ENCODE measurements at regions not wholly inside any gene's neighbourhood (a gene's known extent, or its start where the extent isn't known, plus 50 kb on each side); places are given as distances from the start of the nearest gene placed in this dataset.

DNA sequence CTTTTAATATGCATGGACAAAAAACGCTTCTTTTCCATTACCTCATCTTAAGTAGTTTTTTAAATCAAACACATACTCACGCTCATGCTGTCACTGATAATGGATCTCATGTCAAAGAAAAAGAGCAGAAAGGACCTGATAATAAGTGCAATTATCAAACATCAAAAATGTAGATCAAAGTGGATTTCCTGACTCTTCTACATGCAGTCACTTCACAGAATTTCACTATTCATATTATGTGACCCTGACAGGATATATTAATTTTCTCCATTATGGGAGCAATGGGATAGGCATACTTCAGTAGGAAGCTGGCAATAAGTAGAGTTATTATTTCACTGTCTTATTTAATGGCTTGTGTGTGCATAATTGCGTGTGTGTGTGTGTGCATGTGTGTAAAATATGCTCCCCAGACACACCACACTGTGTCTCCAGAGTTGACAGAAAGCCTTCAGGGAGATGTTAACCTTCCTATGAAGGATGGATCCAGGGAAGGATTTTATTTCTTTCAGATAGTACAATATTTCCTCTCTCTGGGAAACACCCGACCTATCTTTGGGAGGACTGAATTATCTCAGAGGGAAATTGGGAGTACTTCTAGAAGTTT lies 445.2 kb downstream of the SH2D1A start:
- no peak overlapping the region for H3K4me2 ChIP-seq (ENCODE audit: insufficient read depth in 1 of 2, low read depth in 2 of 2, low read length in 2 of 2)
- H2BK5ac ChIP-seq (ENCODE audit: low read depth, low read length) = no peak overlapping the region
- H3K56ac ChIP-seq (replicated peaks; ENCODE audit: insufficient read length, low read depth, low read length) = no peak overlapping the region
- H3K79me1 ChIP-seq (ENCODE audit: low read depth, low read length) = no peaks in the 10 kb centered on the region
- no peak overlapping the region for H3K9ac ChIP-seq (replicated peaks in 1 of 4; ENCODE audit: extremely low read depth in 1 of 4, low read depth in 3 of 4, low read length in 3 of 4)
- H2AK5ac ChIP-seq (ENCODE audit: low read depth, low read length) = no peak overlapping the region
- H3K23ac ChIP-seq (ENCODE audit: insufficient read length) = no peak overlapping the region
- no peak for DNase-seq (ENCODE audit: low read depth in 1 of 2, low spot score in 2 of 2)
- H4K91ac ChIP-seq (replicated peaks; ENCODE audit: insufficient read length, low read length) = no peak overlapping the region
- H2AFZ ChIP-seq (ENCODE audit: low read length) = no peak overlapping the region
- 0 out of 4 replicates have a peak, but pooled peaks cover 0 to 5% of the 10 kb centered on the region in 2 experiments for H3K9me3 ChIP-seq (ENCODE audit: insufficient read depth in 2 of 2, low read depth in 1 of 2, low read length in 1 of 2)
- no peak overlapping the region for H3K4me3 ChIP-seq (ENCODE audit: extremely low read depth in 1 of 4, insufficient read depth in 2 of 4, low read depth in 3 of 4, low read length in 4 of 4)
- H2BK120ac ChIP-seq (replicated peaks; ENCODE audit: low read depth, low read length) = no peak overlapping the region
- no peak for FAIRE-seq
- ChIA-PET POLR2A (ENCODE audit: partially characterized antibody) (no interaction called here), CTCF (ENCODE audit: partially characterized antibody) (no interaction called here)
- no peaks in the 10 kb centered on the region for H3K4me1 ChIP-seq (replicated peaks in 1 of 4; ENCODE audit: control insufficient read depth in 3 of 4, insufficient read depth in 4 of 4, low read length in 3 of 4)
- H3K14ac ChIP-seq (ENCODE audit: insufficient read length) = no peak overlapping the region
- no peak for TF ChIP-seq ASH2L (IDR thresholded peaks at IDR 0.05; ENCODE audit: low read length)
- TF ChIP-seq RNF2 (IDR thresholded peaks at IDR 0.05; ENCODE audit: borderline replicate concordance, low read depth, low read length, missing control alignments, poor library complexity, severe bottlenecking) = no peak
- no peak for TF ChIP-seq RXRA (IDR thresholded peaks at IDR 0.05; ENCODE audit: insufficient read depth, low read depth, low read length)
- no peak overlapping the region for H3K27ac ChIP-seq (ENCODE audit: low read depth, low read length)
- H4K20me1 ChIP-seq (replicated peaks in 1 of 2; ENCODE audit: control insufficient read depth in 1 of 2, insufficient read depth in 2 of 2, low read length in 2 of 2) = no peaks in the 10 kb centered on the region
- no peaks in the 10 kb centered on the region for H3K27me3 ChIP-seq (replicated peaks in 1 of 4; ENCODE audit: control insufficient read depth in 3 of 4, extremely low read depth in 1 of 4, insufficient read depth in 3 of 4, low read length in 3 of 4)
- no peak overlapping the region for H4K8ac ChIP-seq (ENCODE audit: extremely low read depth, insufficient read depth, low read length)
- WGBS, 2 experiments (ENCODE audit: extremely low coverage in 1 of 2, insufficient coverage in 1 of 2, insufficient read length in 1 of 2, insufficient replicate concordance in 2 of 2, low coverage in 1 of 2, low lambda C conversion rate in 2 of 2, missing lambda C conversion rate in 1 of 2) = 94% methylated on average over 3 of the region's 4 CpGs; no CpG with 5 or more reads in 1 of the 2 experiments
- H2BK12ac ChIP-seq (ENCODE audit: low read depth, low read length) = no peak overlapping the region
- no peak overlapping the region for H2BK20ac ChIP-seq (ENCODE audit: low read length)
- no peak overlapping the region for H3K18ac ChIP-seq (ENCODE audit: extremely low read depth, low read length)
- H3K79me2 ChIP-seq (ENCODE audit: control insufficient read depth in 1 of 2, insufficient read depth in 2 of 2, low read length in 2 of 2) = no peaks in the 10 kb centered on the region
- no peak overlapping the region for H2BK15ac ChIP-seq (ENCODE audit: low read length)
- H3K23me2 ChIP-seq (ENCODE audit: low read depth, low read length) = no peaks in the 10 kb centered on the region
- no peak overlapping the region for H3K4ac ChIP-seq (replicated peaks; ENCODE audit: insufficient read length, low read depth, low read length)
- no peak overlapping the region for H4K5ac ChIP-seq (ENCODE audit: insufficient read length, low read depth, low read length)
- H3K36me3 ChIP-seq (ENCODE audit: control insufficient read depth in 2 of 4, insufficient read depth in 4 of 4, low read length in 3 of 4) = no peaks in the 10 kb centered on the region

Data from H1 (cell line).